ENCODE measurements at regions not wholly inside any gene's neighbourhood (a gene's known extent, or its start where the extent isn't known, plus 50 kb on each side); places are given as distances from the start of the nearest gene placed in this dataset.

GRCh38 chr12:34097213-34097612 lies 74.9 kb downstream of the ALG10 start:
- Histone ChIP-seq H3K4me1 (no peaks in the 10 kb centered on the region), H3K9me3 (no peaks in the 10 kb centered on the region), H3K4me3 (no peak overlapping the region), H3K27me3 (no peaks in the 10 kb centered on the region), H3K27ac (no peak overlapping the region), H3K36me3 (ENCODE audit: low read depth, missing control alignments) (no peaks in the 10 kb centered on the region)
- DNase-seq: no peak
- 47 to 65% methylated on average over 4 of the region's 4 CpGs for WGBS, 2 donors
- TF ChIP-seq CTCF (IDR thresholded peaks at IDR 0.05) (no peak), POLR2A (IDR thresholded peaks at IDR 0.05) (no peak)
- intact Hi-C loops (cut with DNase I; ENCODE audit: low total_unique reads): no loop called here

DNA sequence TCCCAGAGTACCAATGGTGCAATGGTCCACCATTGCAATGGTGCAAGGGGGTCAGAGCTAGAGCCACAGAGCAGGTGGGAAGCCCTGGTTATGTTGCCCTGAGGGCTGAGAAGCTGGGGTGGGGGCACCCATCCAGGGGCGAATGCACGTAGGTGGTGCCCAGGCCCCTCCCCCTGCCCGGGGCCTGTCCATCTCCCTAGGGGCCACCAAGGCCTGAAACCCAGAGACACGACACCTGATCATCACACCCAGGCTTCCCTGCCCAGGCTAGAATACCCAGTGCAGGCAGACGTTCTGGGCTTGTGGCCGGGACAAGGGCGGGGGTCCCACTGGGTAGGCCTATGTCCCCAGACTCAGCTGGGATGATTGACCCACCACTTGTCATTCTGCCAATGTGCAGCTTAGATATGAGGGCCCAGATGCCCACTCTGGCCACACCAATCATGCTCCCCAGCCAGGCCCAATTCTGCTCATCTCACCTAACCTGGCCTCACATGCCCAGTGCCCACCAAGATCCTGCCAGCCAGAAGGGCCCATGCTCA lies 83.2 kb downstream of the ALG10 start:
- intact Hi-C loops (cut with DNase I; ENCODE audit: low total_unique reads): no loop called here
- Histone ChIP-seq H3K4me1 (no peaks in the 10 kb centered on the region), H3K27me3 (no peaks in the 10 kb centered on the region), H3K27ac (no peak overlapping the region), H3K4me3 (no peak overlapping the region), H3K9me3 (no peaks in the 10 kb centered on the region), H3K36me3 (ENCODE audit: low read depth, missing control alignments) (no peaks in the 10 kb centered on the region)
- WGBS, 2 donors: 84 to 100% methylated on average over 3 to 6 of the region's 7 CpGs
- TF ChIP-seq CTCF (IDR thresholded peaks at IDR 0.05): no peak
- no peak for DNase-seq

- no peaks in the 10 kb centered on the region for H3K36me3 ChIP-seq (ENCODE audit: low read depth, missing control alignments)
- TF ChIP-seq CTCF (IDR thresholded peaks at IDR 0.05) (no peak), POLR2A (IDR thresholded peaks at IDR 0.05) (no peak)
- H3K4me1 ChIP-seq: no peaks in the 10 kb centered on the region
- WGBS, 2 donors: 72 to 80% methylated on average over 2 of the region's 2 CpGs
- intact Hi-C loops (cut with DNase I; ENCODE audit: low total_unique reads): no loop called here
- DNase-seq: no peak
- no peak overlapping the region for H3K4me3 ChIP-seq
- H3K27me3 ChIP-seq: no peaks in the 10 kb centered on the region
- no peak overlapping the region for H3K27ac ChIP-seq
- no peaks in the 10 kb centered on the region for H3K9me3 ChIP-seq
These were observed 83.9 kb downstream of the ALG10 start for GRCh38 chr12:34106172-34106571.

DNA sequence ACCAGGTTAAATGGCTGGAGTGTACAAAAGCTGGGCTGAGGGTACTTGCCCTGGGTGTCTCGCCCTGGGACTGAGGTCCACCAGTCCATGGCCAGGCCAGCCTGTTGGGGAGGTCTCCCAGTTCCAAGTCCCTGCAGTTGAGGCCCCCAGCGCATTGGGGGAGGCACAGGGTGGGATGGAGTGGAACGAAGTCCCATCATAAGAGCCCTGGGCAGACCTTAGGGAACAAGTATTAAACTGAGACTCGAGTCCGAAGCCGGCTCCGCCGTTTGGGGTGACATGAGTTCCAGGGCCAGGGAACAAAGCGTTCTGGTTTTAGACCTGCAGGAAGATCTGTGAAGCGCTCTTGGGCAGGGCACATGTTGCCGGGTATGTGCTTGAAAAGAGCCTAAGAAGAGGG lies 84.7 kb downstream of the ALG10 start:
- Histone ChIP-seq H3K4me3 (no peak overlapping the region), H3K27me3 (no peaks in the 10 kb centered on the region), H3K9me3 (no peaks in the 10 kb centered on the region), H3K36me3 (ENCODE audit: low read depth, missing control alignments) (no peaks in the 10 kb centered on the region), H3K27ac (no peak overlapping the region), H3K4me1 (no peaks in the 10 kb centered on the region)
- TF ChIP-seq CTCF (IDR thresholded peaks at IDR 0.05) (no peak), POLR2A (IDR thresholded peaks at IDR 0.05) (no peak)
- intact Hi-C loops (cut with DNase I; ENCODE audit: low total_unique reads): no loop called here
- 77 to 83% methylated on average over 10 to 11 of the region's 11 CpGs for WGBS, 2 donors
- no peak for DNase-seq

DNA sequence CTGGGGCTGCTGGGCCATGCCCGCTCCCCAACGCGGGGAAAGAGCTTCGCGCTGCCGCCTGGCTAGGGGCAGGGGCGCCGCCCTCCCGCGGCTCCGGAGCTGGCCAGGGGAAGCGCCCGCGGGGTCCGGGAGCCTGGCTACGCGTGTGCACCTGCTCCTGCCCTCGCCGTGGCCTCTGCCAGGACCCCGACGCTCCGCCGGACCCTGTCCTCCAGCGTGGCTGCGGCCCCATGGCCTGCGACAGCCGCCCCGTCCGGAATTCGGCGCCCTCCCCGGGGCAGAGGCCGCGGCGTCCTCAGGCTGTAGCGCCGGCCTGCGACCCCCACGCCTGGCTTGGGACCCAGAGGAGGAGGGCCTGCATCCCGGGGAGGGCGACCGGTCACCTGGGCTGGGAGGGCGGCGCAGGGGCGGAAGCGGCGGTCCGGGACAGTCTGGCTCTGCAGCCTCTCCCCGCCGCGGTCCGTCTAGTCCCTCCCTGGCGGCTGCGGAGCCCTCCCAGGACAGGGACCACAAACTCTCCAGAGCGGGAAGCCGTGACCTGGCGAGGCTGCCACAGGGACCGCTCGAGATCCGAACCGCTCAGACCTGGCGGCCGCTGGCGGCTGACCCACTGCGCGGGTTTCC lies 85.6 kb downstream of the ALG10 start:
- peak overlapping the region in 1 of 2 donors; percentile 58 for H3K4me3 ChIP-seq
- H3K36me3 ChIP-seq (ENCODE audit: low read depth, missing control alignments): no peaks in the 10 kb centered on the region
- WGBS, 2 donors: 10 to 19% methylated on average over 8 to 63 of the region's 66 CpGs
- intact Hi-C loops (cut with DNase I; ENCODE audit: low total_unique reads): no loop called here
- H3K4me1 ChIP-seq: no peaks in the 10 kb centered on the region
- TF ChIP-seq POLR2A (IDR thresholded peaks at IDR 0.05) (no peak), CTCF (IDR thresholded peaks at IDR 0.05) (no peak)
- no peak overlapping the region for H3K27ac ChIP-seq
- no peaks in the 10 kb centered on the region for H3K27me3 ChIP-seq
- H3K9me3 ChIP-seq: no peaks in the 10 kb centered on the region
- DNase-seq: no peak

All from testis (tissue), 2 donors.